ENCODE measurements at regions not wholly inside any gene's neighbourhood (a gene's known extent, or its start where the extent isn't known, plus 50 kb on each side); places are given as distances from the start of the nearest gene placed in this dataset.

DNA sequence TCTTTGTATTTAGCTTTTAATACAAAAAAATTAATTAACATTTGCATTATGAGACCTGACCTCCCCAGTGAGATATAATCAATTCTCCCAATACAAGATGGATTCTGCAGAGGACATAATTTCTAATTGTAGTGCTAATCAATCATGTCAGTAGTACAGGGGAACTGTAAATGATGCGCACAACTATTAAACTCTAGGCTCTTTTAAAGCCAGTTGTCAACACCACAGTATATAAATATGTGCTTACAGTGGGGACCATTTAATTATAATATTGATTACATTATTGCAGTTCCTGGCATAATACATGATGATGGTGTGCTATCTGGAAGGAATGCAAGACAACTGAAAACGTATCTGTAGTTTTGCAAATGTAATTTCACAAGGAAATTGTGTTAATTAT lies 285.6 kb upstream of the EPHA4 start:
- ChIA-PET POLR2A (no interaction called here), CTCF (ENCODE audit: low intra/inter-chr PET ratio, low total read pairs) (no interaction called here)
- H3K4me2 ChIP-seq (ENCODE audit: low read depth, low read length) = no peak overlapping the region
- WGBS (ENCODE audit: low lambda C conversion rate) = 50% methylated on average over 2 of the region's 2 CpGs
- intact Hi-C loops (cut with micrococcal nuclease; ENCODE audit: unreplicated experiment) = no loop called here
- in situ Hi-C loops (cut with HindIII; ENCODE audit: extremely low pct_ligation_motif_present, low pct_unique_long_range_greater_than_20kb) = no loop called here
- no peaks in the 10 kb centered on the region for H4K20me1 ChIP-seq (ENCODE audit: insufficient read depth, low read length)
- no peak for TF ChIP-seq FLYWCH1 (CRISPR knock-in tag; IDR thresholded peaks at IDR 0.05)
- no peak for TF ChIP-seq CSRNP1 (CRISPR knock-in tag; IDR thresholded peaks at IDR 0.05)
- TF ChIP-seq POGK (CRISPR knock-in tag; conservative IDR thresholded peaks at IDR 0.05) = no peak
- TF ChIP-seq THYN1 (CRISPR knock-in tag; IDR thresholded peaks at IDR 0.05; ENCODE audit: borderline replicate concordance, low read depth) = no peak
- TF ChIP-seq ZNF503 (CRISPR knock-in tag; IDR thresholded peaks at IDR 0.05) = no peak
- TF ChIP-seq ZFP36 (IDR thresholded peaks at IDR 0.05; ENCODE audit: borderline replicate concordance, low read depth, low read length, partially characterized antibody) = no peak
- no peak for TF ChIP-seq ZFP1 (CRISPR knock-in tag; IDR thresholded peaks at IDR 0.05)
- no peak for TF ChIP-seq TCF7L2 (IDR thresholded peaks at IDR 0.05; ENCODE audit: low read depth, low read length)
- TF ChIP-seq ERF (CRISPR knock-in tag; IDR thresholded peaks at IDR 0.05) = no peak
- no peak for TF ChIP-seq SRSF1 (optimal IDR thresholded peaks at IDR 0.05; ENCODE audit: low read depth, low read length)
- TF ChIP-seq TP53 (CRISPR knock-in tag; conservative IDR thresholded peaks at IDR 0.05) = no peak
- no peak for TF ChIP-seq KLF15 (CRISPR knock-in tag; IDR thresholded peaks at IDR 0.05; ENCODE audit: borderline replicate concordance)
- no peak for TF ChIP-seq ZNF33B (CRISPR knock-in tag; IDR thresholded peaks at IDR 0.05)
- TF ChIP-seq GATAD1 (CRISPR knock-in tag; IDR thresholded peaks at IDR 0.05) = no peak
- TF ChIP-seq, protein P1, sequence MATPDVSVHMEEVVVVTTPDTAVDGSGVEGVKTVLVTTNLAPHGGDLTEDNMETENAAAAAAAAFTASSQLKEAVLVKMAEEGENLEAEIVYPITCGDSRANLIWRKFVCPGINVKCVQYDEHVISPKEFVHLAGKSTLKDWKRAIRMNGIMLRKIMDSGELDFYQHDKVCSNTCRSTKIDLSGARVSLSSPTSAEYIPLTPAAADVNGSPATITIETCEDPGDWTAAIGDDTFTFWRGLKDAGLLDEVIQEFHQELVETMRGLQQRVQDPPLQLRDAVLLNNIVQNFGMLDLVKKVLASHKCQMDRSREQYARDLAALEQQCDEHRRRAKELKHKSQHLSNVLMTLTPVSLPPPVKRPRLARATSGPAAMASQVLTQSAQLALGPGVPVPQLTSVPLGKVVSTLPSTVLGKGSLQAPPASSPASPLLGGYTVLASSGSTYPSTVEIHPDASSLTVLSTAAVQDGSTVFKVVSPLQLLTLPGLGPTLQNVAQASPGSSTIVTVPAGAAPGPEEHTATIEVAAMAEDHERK (CRISPR knock-in tag; IDR thresholded peaks at IDR 0.05; ENCODE audit: low read depth) = no peak
- TF ChIP-seq, protein P2, sequence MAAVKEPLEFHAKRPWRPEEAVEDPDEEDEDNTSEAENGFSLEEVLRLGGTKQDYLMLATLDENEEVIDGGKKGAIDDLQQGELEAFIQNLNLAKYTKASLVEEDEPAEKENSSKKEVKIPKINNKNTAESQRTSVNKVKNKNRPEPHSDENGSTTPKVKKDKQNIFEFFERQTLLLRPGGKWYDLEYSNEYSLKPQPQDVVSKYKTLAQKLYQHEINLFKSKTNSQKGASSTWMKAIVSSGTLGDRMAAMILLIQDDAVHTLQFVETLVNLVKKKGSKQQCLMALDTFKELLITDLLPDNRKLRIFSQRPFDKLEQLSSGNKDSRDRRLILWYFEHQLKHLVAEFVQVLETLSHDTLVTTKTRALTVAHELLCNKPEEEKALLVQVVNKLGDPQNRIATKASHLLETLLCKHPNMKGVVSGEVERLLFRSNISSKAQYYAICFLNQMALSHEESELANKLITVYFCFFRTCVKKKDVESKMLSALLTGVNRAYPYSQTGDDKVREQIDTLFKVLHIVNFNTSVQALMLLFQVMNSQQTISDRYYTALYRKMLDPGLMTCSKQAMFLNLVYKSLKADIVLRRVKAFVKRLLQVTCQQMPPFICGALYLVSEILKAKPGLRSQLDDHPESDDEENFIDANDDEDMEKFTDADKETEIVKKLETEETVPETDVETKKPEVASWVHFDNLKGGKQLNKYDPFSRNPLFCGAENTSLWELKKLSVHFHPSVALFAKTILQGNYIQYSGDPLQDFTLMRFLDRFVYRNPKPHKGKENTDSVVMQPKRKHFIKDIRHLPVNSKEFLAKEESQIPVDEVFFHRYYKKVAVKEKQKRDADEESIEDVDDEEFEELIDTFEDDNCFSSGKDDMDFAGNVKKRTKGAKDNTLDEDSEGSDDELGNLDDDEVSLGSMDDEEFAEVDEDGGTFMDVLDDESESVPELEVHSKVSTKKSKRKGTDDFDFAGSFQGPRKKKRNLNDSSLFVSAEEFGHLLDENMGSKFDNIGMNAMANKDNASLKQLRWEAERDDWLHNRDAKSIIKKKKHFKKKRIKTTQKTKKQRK (IDR thresholded peaks at IDR 0.05; ENCODE audit: low read length) = no peak
- no peak overlapping the region for H2AFZ ChIP-seq (ENCODE audit: low read length)
- DNase-seq (ENCODE audit: low spot score) (no peak), ATAC-seq (no peak), FAIRE-seq (no peak)
- H3K27ac ChIP-seq (ENCODE audit: extremely low read length, insufficient read depth, low read length) = no peak overlapping the region
- BruUV-seq (replicated peaks) = no TSS peak
- H3K79me2 ChIP-seq (ENCODE audit: insufficient read depth, low read length) = no peaks in the 10 kb centered on the region
- no peaks in the 10 kb centered on the region for H3K27me3 ChIP-seq (ENCODE audit: control insufficient read depth in 1 of 2, insufficient read depth in 2 of 2, low read length in 2 of 2)
- H3K36me3 ChIP-seq (replicated peaks in 1 of 2; ENCODE audit: control insufficient read depth in 1 of 2, insufficient read depth in 2 of 2, low read length in 2 of 2) = no peaks in the 10 kb centered on the region
- peaks cover 62% of the 10 kb centered on the region for H3K9me3 ChIP-seq (ENCODE audit: low read length)
- H3K4me1 ChIP-seq (ENCODE audit: insufficient read depth, low read length) = no peaks in the 10 kb centered on the region
- H3K9ac ChIP-seq (ENCODE audit: insufficient read depth, low read depth, low read length) = no peak overlapping the region
- no peak overlapping the region for H3K4me3 ChIP-seq (replicated peaks in 1 of 3; ENCODE audit: insufficient read depth in 1 of 3, low read depth in 2 of 3, low read length in 3 of 3)

All from HepG2 (cell line).